NCI-H2029 treated with DMSO at 0.1 percent for 48 hours (cell line): ENCODE measurements at regions not wholly inside any gene's neighbourhood (a gene's known extent, or its start where the extent isn't known, plus 50 kb on each side); places are given as distances from the start of the nearest gene placed in this dataset.

ENCODE experiments used
- DNase-seq: peaks from one replicate; lab custom pipeline; 2025; lab: John Stamatoyannopoulos, UW

DNA sequence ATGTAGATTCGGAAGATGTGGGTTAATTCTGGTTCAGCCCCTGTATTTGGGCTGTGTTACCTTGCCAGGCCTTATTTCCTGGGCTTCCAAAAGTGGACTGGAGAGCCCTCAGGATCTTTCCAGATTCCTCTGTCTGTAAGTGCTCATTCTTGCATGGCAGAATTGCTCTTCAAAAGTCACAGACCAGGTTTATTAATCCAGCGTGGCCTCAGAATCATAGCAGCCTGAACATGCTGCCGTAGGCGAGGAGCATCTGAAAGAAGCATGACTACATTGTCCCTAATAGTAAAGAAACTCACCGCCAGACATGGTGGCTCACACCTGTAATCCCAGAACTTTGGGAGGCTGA is 307.8 kb downstream of the GADD45G start:
- DNase-seq = no peak

DNA sequence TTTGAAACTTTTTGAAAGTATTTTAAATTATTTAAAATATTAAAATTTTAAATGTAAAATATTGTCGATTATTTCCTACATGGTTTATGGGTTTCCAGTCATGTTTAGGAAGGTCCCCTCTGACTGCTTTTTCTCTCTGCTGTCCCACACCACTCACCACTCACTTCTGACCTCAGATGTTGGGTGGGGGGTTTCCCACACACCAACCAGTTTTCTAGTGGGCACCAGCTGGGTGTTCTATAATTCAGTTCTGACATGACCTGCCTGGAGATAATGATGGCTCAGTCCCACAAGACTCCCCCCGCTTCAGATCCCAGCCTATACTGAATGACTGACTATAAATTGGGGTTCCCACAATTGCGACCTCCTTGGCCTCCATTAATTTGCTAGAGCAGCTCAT is 310.4 kb downstream of the GADD45G start:
- no peak for DNase-seq

DNA sequence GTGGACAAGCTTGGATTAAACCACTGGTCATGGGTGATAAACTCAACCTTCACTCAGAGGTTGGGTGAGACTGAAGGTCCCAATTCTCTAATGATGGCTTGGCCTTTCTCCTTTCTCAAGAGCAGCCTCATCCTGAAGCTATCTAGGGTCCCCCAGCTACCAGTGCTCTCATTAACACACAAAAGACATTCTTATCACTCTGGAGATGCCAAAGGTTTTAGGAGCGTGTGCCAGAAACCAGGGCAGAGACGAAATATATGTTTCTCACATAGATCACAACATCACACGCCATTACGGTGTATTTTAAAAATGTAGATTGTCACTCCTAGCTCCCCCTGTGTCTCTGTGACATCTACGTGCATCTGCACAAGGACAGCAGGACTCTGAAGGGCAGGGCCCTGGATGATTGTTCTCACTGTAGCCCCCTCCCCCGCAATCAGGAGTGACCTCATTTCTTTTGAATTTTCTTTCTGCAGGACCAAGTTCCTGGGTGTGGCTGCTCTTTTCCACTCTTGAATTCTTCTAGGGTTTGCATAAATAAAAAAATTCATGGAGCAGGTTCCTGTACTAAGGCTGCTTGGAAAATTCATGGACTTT is 311.3 kb downstream of the GADD45G start:
- no peak for DNase-seq

DNA sequence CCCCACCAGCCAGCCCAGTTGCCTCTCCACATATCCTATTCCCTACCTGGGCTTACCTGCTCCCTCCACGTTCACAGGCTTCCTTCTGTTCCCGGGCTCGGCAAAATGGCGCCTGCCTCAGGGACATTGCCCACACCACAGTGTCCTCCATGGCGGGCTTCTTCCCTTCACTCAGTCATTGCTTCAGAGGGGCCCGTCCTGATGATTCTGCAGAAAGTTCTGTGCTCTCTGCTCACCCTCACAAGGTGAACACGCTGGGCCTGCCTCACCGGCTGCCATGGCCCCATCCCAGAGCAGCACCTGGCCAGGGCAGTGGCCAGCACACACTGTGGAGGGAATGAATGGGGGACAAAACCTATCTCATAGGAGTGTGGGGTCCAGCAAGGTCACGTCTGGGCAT is 313.0 kb downstream of the GADD45G start:
- no peak for DNase-seq

DNA sequence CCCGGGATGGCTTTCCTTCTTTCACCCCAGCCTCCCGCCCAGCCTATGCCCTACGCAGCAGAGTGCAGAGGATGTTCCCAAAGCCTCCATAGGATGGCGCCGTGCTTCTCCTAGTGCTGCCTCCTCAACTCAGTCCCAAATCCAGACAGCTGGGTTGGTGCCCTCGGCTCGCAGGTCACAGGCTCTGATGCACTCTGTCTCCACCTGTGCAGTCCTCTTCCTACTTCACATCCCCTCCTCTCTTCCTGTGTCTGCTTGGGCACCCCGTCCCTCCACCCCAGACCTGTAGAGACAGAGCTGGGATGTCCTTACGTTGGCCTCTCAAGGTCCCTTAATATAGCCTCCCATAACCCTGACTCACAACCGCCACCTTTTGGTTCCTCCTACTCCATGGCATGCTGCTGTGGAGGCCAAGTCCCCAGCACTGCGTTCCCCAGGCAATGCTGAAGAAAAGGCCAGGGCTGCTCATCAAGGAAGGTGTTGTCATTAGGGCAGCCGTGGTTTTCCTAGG is 314.4 kb downstream of the GADD45G start:
- no peak for DNase-seq

DNA sequence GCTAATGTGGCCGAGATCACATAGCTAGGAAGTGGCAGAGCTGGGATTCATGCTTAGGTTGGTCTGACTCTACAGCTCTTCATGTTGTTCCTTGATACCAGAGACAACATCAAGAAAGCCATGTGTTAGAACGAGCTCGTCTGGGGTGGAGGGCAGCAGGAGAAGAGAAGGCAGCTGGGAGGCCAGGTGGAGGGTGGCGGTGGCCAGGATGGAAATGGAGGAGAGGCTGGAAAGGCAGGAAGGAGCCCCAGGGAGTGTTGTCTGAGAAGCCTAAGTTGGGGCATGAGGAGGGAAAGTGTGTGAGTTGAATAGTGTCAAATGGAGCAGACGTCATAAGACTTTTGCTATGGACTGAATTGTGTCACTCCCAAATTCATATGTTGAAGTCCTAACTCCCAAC is 315.3 kb downstream of the GADD45G start:
- DNase-seq = no peak

DNA sequence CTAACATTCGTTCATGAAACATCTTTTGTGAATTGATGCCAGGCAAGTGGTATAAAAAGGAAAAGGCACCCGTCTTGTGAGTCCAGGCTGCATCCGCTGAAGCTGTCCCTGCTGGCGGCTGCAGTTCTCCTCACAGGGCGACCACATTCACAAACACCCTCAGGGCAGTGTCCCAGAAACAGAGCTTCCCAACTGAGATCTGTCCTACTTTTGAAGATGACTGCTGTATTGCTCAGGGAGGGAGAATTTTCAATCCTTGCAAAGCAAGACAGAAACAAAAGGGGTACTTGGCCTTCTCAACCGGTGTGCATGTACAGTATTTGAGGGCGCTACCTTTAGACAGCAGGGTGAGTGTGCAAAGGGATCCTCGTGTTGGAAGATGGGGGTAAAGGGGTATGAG is 316.1 kb downstream of the GADD45G start:
- DNase-seq = no peak

DNA sequence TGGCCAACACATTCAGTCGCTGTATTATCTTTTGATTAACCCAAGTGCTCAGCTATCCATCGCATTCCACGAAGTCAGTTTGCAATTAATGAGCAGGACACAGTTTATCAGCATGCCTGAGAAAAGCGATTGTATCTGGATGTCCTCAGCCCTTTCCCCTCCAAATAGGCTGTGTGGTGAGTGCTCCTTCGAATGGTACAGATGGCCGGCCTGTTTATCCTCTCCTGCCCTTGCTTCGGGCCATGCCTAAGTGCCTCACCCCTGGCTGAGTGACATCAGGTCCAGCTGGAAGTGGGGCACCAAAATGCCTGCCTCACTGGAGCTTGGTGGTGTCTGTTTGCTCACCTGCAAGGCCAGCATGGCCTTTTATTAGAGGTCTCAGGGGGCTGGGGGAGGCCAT is 317.3 kb downstream of the GADD45G start:
- no peak for DNase-seq

DNA sequence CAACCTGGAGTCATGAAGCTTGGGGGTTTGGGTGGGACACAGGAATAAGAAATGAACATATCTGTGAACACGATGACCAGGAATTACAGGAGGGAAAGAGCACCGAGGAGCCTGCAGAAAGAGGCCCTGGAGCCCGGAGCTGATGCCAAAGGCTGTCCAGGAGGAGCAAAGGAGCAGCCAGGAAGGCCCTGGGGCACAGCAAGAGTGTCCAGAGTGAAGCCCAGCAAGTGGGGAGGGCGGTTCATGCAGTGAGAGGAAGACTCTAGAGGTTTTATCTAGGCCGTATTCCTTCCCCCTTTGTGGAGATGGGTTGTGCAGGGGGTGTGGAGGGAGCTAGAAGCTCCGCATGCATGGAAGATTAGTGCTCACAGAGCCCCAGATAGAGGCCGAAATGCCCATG is 318.4 kb downstream of the GADD45G start:
- DNase-seq = no peak

DNA sequence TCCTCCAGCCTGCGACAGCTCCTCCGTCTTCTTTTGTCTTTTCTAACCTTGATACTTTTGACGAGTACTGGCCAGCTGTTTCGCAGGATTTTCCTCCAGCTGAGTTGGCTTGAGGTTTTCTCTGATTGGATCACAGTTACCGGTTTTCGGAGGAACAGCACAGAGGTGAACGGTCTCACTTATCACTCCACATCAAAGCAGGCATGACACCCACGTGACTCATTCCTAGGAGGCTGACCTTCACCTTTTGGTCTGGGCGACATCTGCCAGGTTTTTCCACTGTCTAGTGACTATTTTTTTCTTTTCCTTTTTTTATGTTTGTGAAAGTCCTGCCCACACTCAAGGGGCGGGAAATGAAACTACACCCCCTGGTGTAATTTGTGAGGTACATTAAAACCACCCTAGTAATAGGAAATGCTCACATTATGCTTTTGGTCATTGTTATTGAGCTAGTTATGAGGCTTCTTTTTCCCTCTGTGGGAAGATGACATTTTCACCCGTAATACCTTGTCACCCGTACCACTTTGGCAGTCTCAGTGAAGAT is 319.2 kb downstream of the GADD45G start:
- DNase-seq = no peak

DNA sequence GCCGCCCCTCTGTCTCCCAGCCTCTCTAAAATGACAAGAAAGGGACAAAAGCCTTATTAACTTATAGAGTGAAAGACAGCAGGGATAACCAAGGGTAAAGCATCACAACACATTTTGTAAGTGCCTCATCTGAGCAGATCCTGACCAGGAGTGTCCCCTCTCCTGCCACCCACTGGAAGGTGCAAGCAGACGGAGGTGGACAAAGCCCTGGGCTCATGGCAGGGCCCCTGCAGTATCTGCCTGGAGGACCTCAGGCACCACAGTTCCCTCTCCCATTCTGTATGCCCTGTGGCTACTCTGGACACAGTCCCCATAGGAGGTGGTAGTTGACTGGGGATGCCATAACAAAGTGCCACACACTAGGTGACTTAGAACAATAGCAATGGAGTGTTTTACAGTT is 319.8 kb downstream of the GADD45G start:
- DNase-seq = no peak

DNA sequence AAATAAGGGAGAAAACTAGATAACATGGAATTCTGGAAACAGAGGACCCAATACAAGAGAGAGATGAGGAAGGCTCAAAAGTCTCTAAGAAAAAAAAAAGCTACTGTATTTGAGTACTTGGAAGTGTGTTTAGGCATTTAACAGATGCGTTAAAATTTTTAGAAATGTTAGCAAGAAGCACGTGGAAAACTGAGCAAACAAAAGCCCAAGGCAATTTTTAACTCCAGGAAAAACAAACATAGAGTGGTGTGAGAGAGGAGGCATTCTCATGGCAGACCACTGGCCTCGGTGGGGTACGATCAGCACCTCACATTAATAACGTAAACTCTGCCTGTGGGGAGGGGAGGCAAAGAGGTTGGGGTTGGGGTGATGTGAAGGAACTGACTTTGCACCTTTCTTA is 321.4 kb downstream of the GADD45G start:
- no peak for DNase-seq

DNA sequence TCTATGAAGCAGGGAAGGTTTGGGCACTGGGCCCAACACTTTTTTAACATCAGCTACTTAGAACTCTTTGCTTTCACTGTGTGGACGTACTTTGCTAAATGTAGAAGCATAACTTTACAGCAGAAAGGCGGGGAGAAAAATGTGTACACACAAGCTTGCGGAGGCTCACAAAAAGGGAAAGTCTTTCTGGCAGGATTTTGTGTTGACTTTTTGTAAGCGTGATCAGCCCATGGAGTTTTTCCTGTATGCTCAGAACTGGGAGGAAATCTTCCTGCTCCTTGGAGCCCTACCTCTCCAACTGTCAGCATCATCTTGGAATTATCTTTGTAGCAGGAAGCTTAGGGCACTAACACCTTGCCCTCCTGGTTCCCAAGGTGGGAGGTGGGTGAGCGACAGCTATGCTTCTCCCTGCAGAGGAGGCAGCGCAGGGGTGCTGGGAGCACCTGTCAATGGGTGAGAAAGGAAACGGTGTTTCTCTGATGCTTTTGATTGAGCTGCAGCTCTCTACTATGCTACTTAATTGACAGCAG is 321.9 kb downstream of the GADD45G start:
- no peak for DNase-seq

DNA sequence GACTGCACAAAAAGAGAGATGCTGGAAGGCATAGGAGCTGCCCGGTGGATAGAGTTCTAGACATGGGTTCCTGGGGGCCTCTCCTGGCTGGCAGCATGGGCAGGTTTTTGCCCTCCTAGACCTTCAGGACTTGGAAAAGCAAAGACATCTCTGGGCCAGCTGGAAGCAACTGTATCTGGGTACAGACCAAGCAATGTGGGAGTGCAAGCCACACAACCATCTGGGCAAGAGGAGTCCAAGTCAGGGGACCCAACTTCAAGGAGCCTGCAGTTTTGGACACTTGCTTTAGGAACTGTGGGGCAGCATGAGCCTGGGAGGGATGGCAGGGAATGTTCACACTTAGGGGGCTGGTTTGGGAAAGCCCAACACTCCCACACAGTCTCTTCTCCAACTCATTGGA is 323.3 kb downstream of the GADD45G start:
- DNase-seq = no peak

DNA sequence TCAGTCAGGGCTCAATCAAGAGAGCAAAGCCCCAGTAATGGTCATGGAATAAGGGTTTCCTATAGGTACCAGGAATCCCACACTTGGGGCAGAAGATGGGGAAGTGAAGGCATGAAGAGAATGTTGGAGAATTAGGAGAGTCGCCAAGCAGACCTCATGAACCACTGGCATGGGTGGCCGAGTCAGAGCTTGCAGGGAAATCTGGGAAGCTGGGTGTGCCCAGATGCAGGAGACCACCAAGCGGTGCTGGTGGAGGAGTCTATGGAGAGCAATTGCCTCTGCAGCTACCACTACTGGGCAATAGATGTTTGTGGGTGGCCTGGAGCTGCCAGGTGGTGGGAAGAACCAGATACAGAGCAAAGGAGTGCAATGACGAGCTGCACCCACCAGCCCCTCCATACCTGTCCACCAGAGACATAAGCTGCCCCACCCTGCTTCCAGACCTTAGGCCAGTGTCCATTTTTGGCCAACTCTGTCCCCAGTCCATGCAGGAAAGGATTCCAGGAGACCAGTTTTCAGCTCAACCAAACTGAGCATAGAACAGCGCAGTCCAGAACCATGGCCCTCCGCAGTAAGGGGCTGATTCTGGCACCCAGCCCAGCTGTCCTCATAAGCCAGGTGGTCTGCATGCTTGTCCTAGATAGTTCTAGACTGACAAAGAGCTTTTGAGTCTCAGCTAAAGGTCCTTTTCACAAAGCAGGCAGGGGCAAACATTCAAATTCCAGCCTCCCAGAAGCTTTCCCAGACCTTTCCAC is 323.9 kb downstream of the GADD45G start:
- no peak for DNase-seq

DNA sequence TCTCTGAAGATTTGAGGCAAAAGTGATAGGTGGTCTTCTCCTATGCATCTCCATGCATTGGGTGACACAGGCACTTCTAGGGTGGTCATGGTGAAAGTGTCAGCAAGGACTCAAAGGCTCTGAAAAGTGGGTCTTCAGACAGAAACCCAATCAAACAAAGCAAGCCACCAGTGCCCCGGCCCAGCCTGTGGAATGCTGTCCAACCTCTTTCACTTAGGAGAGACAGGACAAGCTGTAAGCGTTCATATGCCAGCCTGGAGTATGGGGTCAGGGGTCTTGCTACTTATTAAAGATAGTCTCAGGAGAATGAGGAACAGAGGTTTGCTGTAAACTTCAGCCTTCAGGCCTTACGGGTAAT is 324.5 kb downstream of the GADD45G start:
- DNase-seq = no peak

DNA sequence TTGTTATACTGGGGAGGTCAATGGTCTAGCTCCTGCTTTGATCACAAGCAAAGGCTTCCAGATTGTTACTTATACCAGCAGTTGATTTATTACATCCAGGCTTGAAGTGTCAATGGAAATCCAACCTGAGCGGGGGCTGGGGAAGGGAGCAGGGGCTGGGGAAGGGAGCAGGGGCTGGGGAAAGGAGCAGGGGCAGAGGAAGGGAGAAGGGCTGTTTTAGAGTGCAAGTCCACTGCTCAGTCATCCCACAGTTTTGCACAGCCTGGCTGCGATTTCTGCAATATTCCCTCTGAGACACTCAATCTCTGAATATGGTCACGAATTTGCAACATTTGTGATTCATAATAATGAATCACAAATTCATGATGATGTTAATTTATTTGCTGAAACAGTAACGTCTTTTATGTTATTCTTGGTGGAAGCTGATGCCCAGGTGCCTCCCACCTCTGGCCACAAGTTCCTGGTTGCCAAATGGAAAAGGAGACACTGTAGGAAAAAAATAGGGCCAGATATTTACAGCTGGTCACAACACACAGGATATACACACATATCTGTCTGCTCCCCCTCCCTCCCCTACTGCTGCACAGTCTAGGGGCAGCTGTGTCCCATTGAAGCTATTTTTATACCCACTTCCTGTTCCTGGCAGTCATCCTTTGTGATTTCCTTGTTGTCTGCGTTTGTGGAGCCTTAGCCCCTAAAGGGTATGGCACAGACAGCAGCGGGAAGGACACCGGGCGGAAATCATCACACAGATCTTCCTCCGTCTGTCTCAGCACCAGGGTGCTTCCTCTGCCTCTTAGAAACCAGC is 325.1 kb downstream of the GADD45G start:
- DNase-seq = peak; percentile 89

DNA sequence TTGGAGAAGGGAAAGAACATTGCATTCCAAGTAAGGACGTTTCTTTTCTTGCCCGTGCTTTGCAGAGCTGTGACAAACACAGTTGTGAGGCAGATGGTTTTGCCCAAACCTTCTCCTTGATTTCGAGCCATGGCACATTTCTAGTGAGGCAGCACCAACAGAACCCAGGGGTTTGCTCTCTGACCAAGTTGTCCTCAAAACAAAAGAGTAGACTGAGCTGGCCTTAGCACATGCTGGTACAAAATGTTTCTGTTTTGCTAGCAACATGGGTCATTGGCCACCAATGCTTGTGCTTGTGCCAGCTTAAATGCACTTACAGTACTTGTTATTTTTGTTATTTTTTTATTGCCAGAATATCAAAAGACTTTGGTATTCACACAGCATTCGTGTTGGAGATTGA is 328.8 kb downstream of the GADD45G start:
- no peak for DNase-seq

DNA sequence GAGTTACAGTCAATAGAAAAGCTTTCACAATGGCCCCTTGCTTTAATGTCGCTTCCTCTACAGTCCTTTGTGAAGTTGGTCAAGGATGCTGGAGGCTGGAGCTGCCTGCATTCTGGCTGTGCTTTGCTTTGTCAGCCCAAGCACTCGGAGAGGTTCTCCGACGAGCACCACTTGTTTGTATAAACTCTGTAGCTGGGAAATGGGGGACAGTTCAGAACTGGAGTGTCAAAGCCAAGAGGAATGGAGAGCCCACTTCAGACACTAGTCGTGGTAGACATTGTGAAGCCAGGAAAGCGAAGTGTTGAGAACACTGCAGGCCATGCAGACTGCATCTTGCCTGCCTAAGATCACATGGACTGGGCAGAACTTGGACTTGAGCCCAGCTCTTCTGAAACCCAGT is 330.3 kb downstream of the GADD45G start:
- peak; percentile 89 for DNase-seq

DNA sequence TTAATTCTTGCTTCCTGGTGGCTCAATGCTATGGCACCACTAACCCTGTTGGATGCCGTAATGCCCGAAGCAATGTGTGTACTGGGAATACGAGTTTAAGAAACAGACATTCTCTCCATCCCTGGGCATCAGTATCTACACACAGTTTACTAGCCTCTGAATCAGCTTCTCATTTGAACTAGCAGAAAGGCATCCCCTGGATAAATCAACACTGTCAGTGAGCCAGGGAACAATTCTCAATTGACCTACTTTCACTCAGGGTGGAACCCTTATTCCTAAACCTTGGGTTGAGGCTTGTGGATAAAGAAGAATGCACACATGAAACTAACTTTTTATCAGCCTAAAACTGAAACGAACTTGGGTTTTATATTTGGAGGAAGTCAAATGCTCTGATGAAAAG is 331.0 kb downstream of the GADD45G start:
- DNase-seq = no peak

DNA sequence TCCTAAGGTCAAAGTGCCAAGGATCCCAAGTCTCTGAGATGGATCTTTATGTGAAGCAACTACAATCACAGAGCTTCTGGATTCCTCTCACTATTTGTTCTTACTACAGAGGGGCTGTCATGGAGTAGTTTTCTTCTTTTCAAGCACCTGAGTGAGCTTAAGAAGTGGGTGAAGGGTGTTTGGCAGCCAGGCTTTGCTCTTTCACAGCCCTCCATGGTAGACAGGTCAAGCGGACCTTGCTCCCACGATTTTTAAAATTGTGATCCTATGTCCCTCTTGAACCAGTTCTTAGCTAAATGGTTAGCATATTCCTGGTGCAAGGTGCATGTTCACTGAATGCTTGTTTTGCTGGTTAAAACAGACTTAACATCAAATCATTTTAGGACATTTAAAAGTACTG is 332.2 kb downstream of the GADD45G start:
- DNase-seq = no peak

DNA sequence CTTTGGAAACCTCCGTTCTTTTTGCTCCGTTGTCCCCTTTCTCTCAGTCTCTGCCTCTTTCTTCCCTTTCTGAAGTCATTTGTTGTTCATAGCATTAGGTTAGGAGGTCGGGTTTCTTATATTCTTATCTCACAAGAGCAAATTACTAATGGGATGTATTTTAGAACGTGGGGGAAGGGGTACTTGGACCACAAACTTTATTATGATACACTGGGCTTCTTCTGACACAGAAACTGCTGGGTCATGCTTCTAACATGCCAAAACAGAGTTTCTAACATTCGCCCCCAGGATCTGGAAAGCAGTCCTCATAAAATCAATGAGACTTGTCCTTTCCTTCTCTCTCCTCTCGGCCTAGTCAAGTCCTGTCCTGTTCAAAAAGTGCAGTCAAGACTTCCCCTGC is 334.4 kb downstream of the GADD45G start:
- no peak for DNase-seq
